CD4-positive, CD25-positive, alpha-beta regulatory T cell (primary cell): ENCODE measurements at regions not wholly inside any gene's neighbourhood (a gene's known extent, or its start where the extent isn't known, plus 50 kb on each side); places are given as distances from the start of the nearest gene placed in this dataset.
A peak's percentile ranks its signal among the peaks of the same experiment; 100 is the strongest.

ENCODE experiments used
- ATAC-seq, 2 donors: fragments of 150-1000 bp; cut with Tn5 transposase; one replicate each; pipeline ENCODE4 v1.10.0; 2021; ENCODE audit warnings: low read depth in 2 of 2, moderate number of reproducible peaks in 2 of 2, moderate library complexity in 1 of 2
- DNase-seq, 3 donors: peaks; one replicate each; pipeline versions ENCODE4 v3.0.0 to v3.0.0-alpha.2; 2012 to 2022; ENCODE audit warnings: mixed read lengths in 1 of 3
- H3K27ac ChIP-seq: one replicate; pipeline ENCODE4 v1.7.0; 2013; ENCODE audit warnings: mild to moderate bottlenecking, low read length; ENCODE audit not compliant: insufficient read depth, poor library complexity, severe bottlenecking
- H3K27me3 ChIP-seq: one replicate; pipeline ENCODE4 v1.7.0; 2013; ENCODE audit warnings: low read length; ENCODE audit not compliant: control insufficient read depth, insufficient read depth
- H3K36me3 ChIP-seq: one replicate; pipeline ENCODE4 v1.7.0; 2013; ENCODE audit warnings: mild to moderate bottlenecking, low read length, moderate library complexity; ENCODE audit not compliant: control insufficient read depth, insufficient read depth
- H3K4me1 ChIP-seq: 2 replicates; pipeline ENCODE4 v1.7.0; 2013; ENCODE audit warnings: mild to moderate bottlenecking, low read length; ENCODE audit not compliant: insufficient read depth, control insufficient read depth, poor library complexity, severe bottlenecking
- H3K4me3 ChIP-seq: one replicate; pipeline ENCODE4 v1.7.0; 2013; ENCODE audit warnings: low read depth, mild to moderate bottlenecking, low read length, moderate library complexity
- H3K9me3 ChIP-seq, 2 experiments: 1 replicate in 1 of 2; 2 replicates in 1 of 2; pipeline ENCODE4 v1.7.0; 2013; ENCODE audit warnings: low read length in 2 of 2, mild to moderate bottlenecking in 1 of 2, moderate library complexity in 1 of 2; ENCODE audit not compliant: control insufficient read depth in 2 of 2
- H3K27ac Mint-ChIP-seq, 3 donors: one replicate each; pipeline ENCODE4 v1.8.0; 2020 to 2022; ENCODE audit warnings: mild to moderate bottlenecking in 3 of 3, mixed read lengths in 3 of 3, moderate library complexity in 2 of 3
- H3K27me3 Mint-ChIP-seq: one replicate; pipeline ENCODE4 v1.8.0; 2022; ENCODE audit warnings: mild to moderate bottlenecking, mixed read lengths
- H3K36me3 Mint-ChIP-seq: one replicate; pipeline ENCODE4 v1.8.0; 2020; ENCODE audit warnings: mixed read lengths
- H3K4me1 Mint-ChIP-seq, 4 donors: one replicate each; pipeline ENCODE4 v1.8.0; 2020 to 2022; ENCODE audit warnings: mixed read lengths in 4 of 4, mild to moderate bottlenecking in 1 of 4
- H3K4me3 Mint-ChIP-seq, 4 donors: one replicate each; pipeline ENCODE4 v1.8.0; 2020 to 2022; ENCODE audit warnings: mild to moderate bottlenecking in 4 of 4, mixed read lengths in 4 of 4, moderate library complexity in 3 of 4
- H3K9me3 Mint-ChIP-seq, 7 donors: one replicate each; pipeline ENCODE4 v1.8.0; 2020 to 2022; ENCODE audit warnings: mixed read lengths in 7 of 7, mild to moderate bottlenecking in 3 of 7, moderate library complexity in 2 of 7

DNA sequence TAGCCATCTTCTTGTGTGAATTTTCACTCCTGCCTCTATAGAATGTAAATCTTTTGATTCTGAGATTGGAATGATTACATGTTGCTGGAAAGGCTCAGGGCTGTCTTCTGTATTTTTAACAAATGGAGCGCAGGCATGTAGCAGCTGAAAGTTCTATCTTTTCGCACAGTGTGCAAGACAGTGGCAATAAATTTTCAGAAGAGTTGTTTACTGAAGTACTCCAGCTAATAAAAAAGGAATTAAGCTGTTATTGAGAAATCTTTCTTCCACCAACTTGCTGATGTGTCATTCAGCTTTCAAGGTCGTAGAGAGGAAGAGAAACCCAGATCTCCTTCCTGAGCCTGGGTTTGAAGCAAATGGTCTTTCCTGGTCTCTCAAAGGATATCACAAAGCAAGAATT, 122.0 kb upstream of the PUDP start:
- Mint-ChIP-seq H3K4me3 (no peak overlapping the region), H3K4me1 (no peaks in the 10 kb centered on the region), H3K27ac (no peak overlapping the region), H3K36me3 (no peaks in the 10 kb centered on the region), H3K9me3 (no peaks in the 10 kb centered on the region), H3K27me3 (no peaks in the 10 kb centered on the region)
- no peaks in the 10 kb centered on the region for H3K36me3 ChIP-seq
- no peaks in the 10 kb centered on the region for H3K9me3 ChIP-seq
- DNase-seq (no peak), ATAC-seq (no peak)
- no peaks in the 10 kb centered on the region for H3K27me3 ChIP-seq
- H3K4me1 ChIP-seq, result no peaks in the 10 kb centered on the region
- no peak overlapping the region for H3K4me3 ChIP-seq
- no peak overlapping the region for H3K27ac ChIP-seq

DNA sequence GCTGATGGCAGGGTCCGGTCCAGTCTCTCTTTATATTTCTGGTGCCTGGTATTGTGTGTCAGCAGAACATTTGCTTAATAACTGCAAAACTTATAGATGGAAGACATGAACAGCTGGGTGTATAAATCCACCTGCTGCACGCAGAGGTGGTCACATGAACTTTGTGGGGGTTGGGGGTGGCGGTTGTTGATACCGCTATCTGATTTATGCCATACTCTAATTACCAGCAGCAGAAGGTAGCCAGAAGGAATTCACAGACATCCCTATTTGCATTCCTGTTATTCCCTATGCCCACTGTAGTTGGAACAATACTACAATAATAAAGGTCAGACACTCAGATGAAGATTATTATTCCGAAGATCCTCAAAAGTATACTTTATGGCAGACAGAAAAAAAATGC, 121.6 kb upstream of the PUDP start:
- no peaks in the 10 kb centered on the region for H3K36me3 ChIP-seq
- no peak overlapping the region for H3K4me3 Mint-ChIP-seq
- H3K4me1 ChIP-seq, result no peaks in the 10 kb centered on the region
- H3K27me3 Mint-ChIP-seq, result no peaks in the 10 kb centered on the region
- DNase-seq (no peak), ATAC-seq (no peak)
- H3K36me3 Mint-ChIP-seq, result no peaks in the 10 kb centered on the region
- H3K27me3 ChIP-seq, result no peaks in the 10 kb centered on the region
- H3K27ac Mint-ChIP-seq, result peak overlapping the region in 1 of 3 donors; percentile 13
- H3K4me1 Mint-ChIP-seq, result no peaks in the 10 kb centered on the region
- no peak overlapping the region for H3K4me3 ChIP-seq
- H3K9me3 Mint-ChIP-seq, result no peaks in the 10 kb centered on the region
- H3K9me3 ChIP-seq, result no peaks in the 10 kb centered on the region
- H3K27ac ChIP-seq, result no peak overlapping the region

DNA sequence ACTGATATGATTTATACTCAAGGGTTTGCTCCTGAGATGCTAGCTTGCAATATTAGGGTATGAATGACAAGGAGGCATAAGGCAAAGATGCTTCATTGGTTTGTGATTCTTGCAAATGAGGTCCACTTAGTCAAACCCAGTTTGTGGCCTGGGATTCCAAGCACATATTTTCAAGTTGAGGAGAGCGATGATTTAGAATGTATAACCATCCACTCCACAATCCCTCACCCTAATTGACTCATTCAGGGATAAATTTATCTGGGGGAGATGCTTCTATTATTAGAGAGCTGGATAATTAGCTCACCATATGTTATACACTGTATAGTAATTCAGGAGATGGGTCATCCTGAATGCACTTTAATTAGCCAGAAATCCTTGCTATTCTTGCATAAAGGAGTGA, 118.3 kb upstream of the PUDP start:
- no peak overlapping the region for H3K27ac ChIP-seq
- H3K36me3 Mint-ChIP-seq, result peaks cover 7% of the 10 kb centered on the region
- H3K4me3 ChIP-seq, result no peak overlapping the region
- no peak overlapping the region for H3K4me3 Mint-ChIP-seq
- H3K27me3 Mint-ChIP-seq, result no peaks in the 10 kb centered on the region
- no peaks in the 10 kb centered on the region for H3K9me3 Mint-ChIP-seq
- no peaks in the 10 kb centered on the region for H3K36me3 ChIP-seq
- H3K27ac Mint-ChIP-seq, result no peak overlapping the region
- H3K27me3 ChIP-seq, result no peaks in the 10 kb centered on the region
- H3K4me1 ChIP-seq, result no peaks in the 10 kb centered on the region
- DNase-seq (no peak), ATAC-seq (no peak)
- H3K9me3 ChIP-seq, result no peaks in the 10 kb centered on the region
- no peaks in the 10 kb centered on the region for H3K4me1 Mint-ChIP-seq

DNA sequence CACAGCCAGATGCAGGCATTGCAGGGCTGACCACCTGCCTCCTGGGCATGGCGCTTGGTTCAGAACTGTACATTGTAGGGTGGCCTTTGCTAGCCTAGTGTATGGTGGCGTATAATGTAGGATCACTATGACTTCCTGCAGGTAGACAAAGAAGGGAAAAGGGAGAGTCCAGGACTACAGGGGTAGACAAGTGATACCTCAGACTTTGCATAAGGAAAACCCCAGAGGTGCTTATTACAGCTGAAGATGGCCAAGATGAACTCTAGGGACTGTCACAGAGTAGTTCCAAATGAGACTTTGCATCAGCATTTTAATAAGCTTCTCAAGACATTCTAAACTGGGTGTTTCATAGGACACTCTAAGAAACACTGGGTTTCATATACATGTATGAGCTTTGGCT, 116.4 kb upstream of the PUDP start:
- no peaks in the 10 kb centered on the region for H3K27me3 Mint-ChIP-seq
- ATAC-seq, result no peak

DNA sequence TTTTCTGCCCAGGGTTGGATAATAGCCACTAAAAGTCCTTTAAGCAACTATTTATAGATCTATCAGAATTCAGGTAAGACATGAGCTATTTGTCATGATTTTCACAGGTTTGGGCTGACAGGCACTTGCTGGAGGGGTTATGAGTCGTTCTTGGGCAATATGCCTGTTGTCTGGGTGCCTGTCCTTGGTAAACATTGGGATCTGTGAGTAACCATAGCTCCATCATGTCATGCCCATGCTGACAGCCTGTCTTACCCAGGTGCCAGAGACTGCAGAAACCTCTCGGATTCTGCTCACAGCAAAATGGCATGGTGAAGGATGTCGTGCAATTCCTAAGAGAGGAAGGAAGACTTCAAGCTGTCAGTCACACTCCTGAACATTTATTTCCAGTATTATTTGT, 116.0 kb upstream of the PUDP start:
- Mint-ChIP-seq H3K4me1 (no peaks in the 10 kb centered on the region), H3K9me3 (peaks cover 0 to 1% (median 0%) of the 10 kb centered on the region in 7 donors), H3K4me3 (no peak overlapping the region), H3K27ac (no peak overlapping the region), H3K27me3 (no peaks in the 10 kb centered on the region), H3K36me3 (peaks cover 18% of the 10 kb centered on the region)
- no peaks in the 10 kb centered on the region for H3K36me3 ChIP-seq
- ATAC-seq, result no peak
- H3K27ac ChIP-seq, result no peak overlapping the region
- no peaks in the 10 kb centered on the region for H3K27me3 ChIP-seq
- H3K4me1 ChIP-seq, result no peaks in the 10 kb centered on the region
- no peaks in the 10 kb centered on the region for H3K9me3 ChIP-seq
- no peak for DNase-seq
- no peak overlapping the region for H3K4me3 ChIP-seq

More for the DNA sequence above, 116.4 kb upstream of the PUDP start:
- no peaks in the 10 kb centered on the region for H3K9me3 ChIP-seq
- Mint-ChIP-seq H3K4me1 (no peaks in the 10 kb centered on the region), H3K4me3 (no peak overlapping the region), H3K9me3 (peaks cover 0 to 1% (median 0%) of the 10 kb centered on the region in 7 donors), H3K27ac (no peak overlapping the region), H3K36me3 (peaks cover 15% of the 10 kb centered on the region)
- H3K4me1 ChIP-seq, result no peaks in the 10 kb centered on the region
- DNase-seq, result no peak
- no peaks in the 10 kb centered on the region for H3K36me3 ChIP-seq
- H3K4me3 ChIP-seq, result no peak overlapping the region
- no peak overlapping the region for H3K27ac ChIP-seq
- no peaks in the 10 kb centered on the region for H3K27me3 ChIP-seq

DNA sequence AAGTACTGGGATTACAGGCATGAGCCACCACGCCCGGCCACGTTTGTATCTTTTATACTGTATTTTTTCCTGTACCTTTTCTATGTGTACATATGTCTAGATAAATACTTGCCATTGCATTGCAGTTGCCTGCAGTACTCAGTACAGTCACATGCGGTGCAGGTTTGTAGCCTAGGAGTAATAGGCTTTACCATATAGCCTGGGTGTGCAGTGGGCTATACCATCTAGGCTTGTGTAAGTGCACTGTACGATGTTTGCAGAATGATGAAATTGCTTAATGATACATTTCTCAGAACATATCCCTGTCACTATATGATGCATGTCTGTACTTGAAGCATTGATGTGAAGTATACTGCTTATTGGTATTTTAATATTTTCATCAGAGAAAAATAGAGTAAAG, 115.4 kb upstream of the PUDP start:
- Mint-ChIP-seq H3K4me1 (no peaks in the 10 kb centered on the region), H3K9me3 (peaks cover 0 to 1% (median 0%) of the 10 kb centered on the region in 7 donors), H3K36me3 (peaks cover 22% of the 10 kb centered on the region), H3K27ac (no peak overlapping the region), H3K4me3 (no peak overlapping the region), H3K27me3 (no peaks in the 10 kb centered on the region)
- Histone ChIP-seq H3K36me3 (no peaks in the 10 kb centered on the region), H3K4me3 (no peak overlapping the region), H3K9me3 (no peaks in the 10 kb centered on the region), H3K27ac (no peak overlapping the region), H3K27me3 (no peaks in the 10 kb centered on the region), H3K4me1 (no peaks in the 10 kb centered on the region)
- ATAC-seq, result no peak
- DNase-seq, result no peak

DNA sequence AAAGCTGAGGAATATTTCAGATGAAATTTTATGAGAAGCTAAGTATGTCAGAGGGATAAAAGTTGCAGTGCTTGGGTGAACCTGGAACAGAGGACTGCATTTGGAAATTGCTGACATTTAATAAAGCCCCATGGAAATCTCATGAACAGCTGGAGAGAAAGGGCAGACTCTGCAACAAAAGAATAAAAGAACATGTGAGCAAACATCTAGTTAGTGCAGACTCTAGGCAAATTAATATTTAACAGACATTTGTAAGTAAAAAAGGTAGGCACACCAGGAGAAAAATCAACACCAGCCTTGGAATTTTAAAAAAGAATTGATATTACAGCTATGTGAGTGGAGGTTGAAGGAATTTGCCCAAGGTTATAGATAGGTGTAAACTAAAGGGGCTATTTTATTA, 114.6 kb upstream of the PUDP start:
- DNase-seq (no peak), ATAC-seq (no peak)
- H3K9me3 Mint-ChIP-seq, result peaks cover 0 to 3% (median 0%) of the 10 kb centered on the region in 7 donors
- H3K4me3 Mint-ChIP-seq, result no peak overlapping the region
- Histone ChIP-seq H3K9me3 (no peaks in the 10 kb centered on the region), H3K4me1 (no peaks in the 10 kb centered on the region), H3K27me3 (no peaks in the 10 kb centered on the region), H3K36me3 (no peaks in the 10 kb centered on the region), H3K27ac (no peak overlapping the region), H3K4me3 (no peak overlapping the region)
- no peaks in the 10 kb centered on the region for H3K27me3 Mint-ChIP-seq
- no peaks in the 10 kb centered on the region for H3K4me1 Mint-ChIP-seq
- H3K27ac Mint-ChIP-seq, result no peak overlapping the region
- peaks cover 30% of the 10 kb centered on the region for H3K36me3 Mint-ChIP-seq

DNA sequence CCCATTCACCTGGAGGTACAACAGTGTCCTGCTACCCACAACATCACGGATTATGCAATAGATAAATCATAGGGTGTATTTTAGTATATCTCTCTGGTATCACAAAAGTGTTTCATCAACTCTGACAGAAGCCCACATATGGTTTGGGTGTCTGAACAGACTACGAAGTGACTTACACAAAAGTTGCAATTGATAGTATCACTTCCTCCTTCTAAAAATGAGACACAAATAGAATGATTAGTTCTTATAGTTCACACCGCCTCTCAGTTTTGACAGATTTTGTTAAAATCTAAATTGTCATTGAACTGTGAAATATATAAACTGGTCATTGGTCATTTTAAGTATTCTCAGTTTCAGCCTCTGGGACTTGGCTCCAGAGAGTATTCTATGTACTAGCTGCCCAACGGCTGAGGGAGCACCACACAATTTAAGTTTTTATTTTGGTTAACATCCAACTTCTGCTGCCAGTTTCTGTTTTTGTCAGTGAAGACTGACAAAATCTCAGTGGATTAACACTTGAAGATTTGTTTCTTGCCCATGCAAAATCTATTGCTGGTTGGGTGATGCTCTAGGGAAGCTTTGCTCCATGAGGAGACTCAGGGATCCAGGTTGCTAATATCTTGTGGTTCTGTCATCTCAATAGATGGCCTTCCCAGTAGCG, 113.8 kb upstream of the PUDP start:
- H3K4me1 ChIP-seq, result no peaks in the 10 kb centered on the region
- Mint-ChIP-seq H3K9me3 (peaks cover 0 to 3% (median 0%) of the 10 kb centered on the region in 7 donors), H3K4me3 (no peak overlapping the region), H3K27me3 (no peaks in the 10 kb centered on the region), H3K27ac (no peak overlapping the region), H3K36me3 (peaks cover 37% of the 10 kb centered on the region), H3K4me1 (no peaks in the 10 kb centered on the region)
- no peaks in the 10 kb centered on the region for H3K36me3 ChIP-seq
- no peaks in the 10 kb centered on the region for H3K9me3 ChIP-seq
- no peaks in the 10 kb centered on the region for H3K27me3 ChIP-seq
- H3K27ac ChIP-seq, result no peak overlapping the region
- ATAC-seq (no peak), DNase-seq (no peak)
- H3K4me3 ChIP-seq, result no peak overlapping the region
